RWPE1 (cell line): ENCODE measurements at regions not wholly inside any gene's neighbourhood (a gene's known extent, or its start where the extent isn't known, plus 50 kb on each side); places are given as distances from the start of the nearest gene placed in this dataset.

Experiments
- CTCF ChIA-PET: fragments of 350-600 bp; sonication (Branson Sonifier 250); formaldehyde crosslinking; extraction: SDS; loops from one replicate; lab custom pipeline; 2021; lab: Yijun Ruan, JAX
- POLR2A ChIA-PET: fragments of 400-600 bp; formaldehyde crosslinking; extraction: SDS; loops from one replicate; lab custom pipeline; 2020; ENCODE audit warnings: antibody characterized with exemption; ENCODE audit not compliant: low non-redundant PET; lab: Yijun Ruan, JAX
- DNase-seq: peaks from one replicate; pipeline ENCODE4 v3.0.0; 2012; ENCODE audit warnings: low spot score
- H3K27ac ChIP-seq: fragments of 450-650 bp; 2 replicates; pipeline ENCODE4 v1.5.1; 2017
- TF ChIP-seq, protein P1 (sequence below): fragments of 450-650 bp; conservative IDR thresholded peaks from 2 replicates; pipeline ENCODE4 v1.5.1; 2017; ENCODE audit warnings: low read depth, mild to moderate bottlenecking

DNA sequence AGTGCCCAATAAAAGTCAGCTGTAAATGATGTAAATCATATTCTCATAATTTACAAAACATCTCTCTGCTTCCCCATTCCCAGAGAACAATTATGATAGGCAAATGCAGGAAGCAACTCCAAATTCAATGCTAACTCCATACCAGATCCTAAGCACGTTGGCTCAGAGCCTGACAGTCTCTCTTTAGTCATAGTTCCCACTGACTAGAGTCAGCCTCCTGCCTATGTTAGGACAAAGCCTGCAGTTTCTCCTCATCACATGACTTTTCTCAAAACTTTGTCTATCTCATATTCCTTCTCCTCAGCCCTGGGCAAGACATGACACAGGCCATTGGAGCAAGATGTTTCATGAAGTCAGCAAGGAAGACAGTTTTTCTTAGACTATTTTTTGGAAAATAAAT, 101.5 kb upstream of the COL24A1 start:
- ChIA-PET CTCF (no interaction called here), POLR2A (no interaction called here)
- no peak for DNase-seq
- TF ChIP-seq, protein P1, sequence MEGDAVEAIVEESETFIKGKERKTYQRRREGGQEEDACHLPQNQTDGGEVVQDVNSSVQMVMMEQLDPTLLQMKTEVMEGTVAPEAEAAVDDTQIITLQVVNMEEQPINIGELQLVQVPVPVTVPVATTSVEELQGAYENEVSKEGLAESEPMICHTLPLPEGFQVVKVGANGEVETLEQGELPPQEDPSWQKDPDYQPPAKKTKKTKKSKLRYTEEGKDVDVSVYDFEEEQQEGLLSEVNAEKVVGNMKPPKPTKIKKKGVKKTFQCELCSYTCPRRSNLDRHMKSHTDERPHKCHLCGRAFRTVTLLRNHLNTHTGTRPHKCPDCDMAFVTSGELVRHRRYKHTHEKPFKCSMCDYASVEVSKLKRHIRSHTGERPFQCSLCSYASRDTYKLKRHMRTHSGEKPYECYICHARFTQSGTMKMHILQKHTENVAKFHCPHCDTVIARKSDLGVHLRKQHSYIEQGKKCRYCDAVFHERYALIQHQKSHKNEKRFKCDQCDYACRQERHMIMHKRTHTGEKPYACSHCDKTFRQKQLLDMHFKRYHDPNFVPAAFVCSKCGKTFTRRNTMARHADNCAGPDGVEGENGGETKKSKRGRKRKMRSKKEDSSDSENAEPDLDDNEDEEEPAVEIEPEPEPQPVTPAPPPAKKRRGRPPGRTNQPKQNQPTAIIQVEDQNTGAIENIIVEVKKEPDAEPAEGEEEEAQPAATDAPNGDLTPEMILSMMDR: no peak
- no peak overlapping the region for H3K27ac ChIP-seq

DNA sequence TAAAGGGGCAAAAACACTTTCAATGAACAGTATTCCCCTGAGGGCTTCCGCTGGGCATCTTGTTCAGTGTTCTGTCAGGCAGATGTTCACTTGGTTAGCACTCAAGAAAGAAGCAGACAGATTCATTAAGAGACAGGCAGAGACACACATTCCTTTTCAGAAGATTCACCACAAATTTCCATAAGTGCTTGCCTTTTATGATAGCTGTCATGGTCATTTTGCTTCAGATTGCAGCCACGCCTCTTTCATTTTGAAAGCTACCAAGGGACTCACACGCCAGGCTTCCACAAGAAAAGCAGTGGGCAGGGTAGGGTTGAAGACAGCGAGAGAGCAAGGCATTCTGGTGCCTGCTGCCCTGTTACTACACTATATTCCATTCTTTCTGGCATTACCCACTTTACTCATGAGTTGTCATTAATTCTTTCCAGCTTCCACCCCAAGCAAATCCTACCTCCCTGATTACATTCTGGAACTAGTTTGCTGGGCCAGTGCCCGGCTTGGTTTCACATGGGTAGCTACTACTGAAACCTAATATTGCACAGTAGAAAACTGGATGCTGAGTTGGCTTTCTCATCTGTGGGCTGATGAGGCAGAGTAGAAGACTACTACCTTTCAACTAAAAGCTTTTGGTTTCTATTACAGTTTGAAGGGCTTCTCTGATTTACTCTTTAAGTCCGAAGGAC, 91.2 kb upstream of the COL24A1 start:
- ChIA-PET POLR2A (no interaction called here), CTCF (no interaction called here)
- TF ChIP-seq, protein P1: no peak
- H3K27ac ChIP-seq: no peak overlapping the region
- no peak for DNase-seq

DNA sequence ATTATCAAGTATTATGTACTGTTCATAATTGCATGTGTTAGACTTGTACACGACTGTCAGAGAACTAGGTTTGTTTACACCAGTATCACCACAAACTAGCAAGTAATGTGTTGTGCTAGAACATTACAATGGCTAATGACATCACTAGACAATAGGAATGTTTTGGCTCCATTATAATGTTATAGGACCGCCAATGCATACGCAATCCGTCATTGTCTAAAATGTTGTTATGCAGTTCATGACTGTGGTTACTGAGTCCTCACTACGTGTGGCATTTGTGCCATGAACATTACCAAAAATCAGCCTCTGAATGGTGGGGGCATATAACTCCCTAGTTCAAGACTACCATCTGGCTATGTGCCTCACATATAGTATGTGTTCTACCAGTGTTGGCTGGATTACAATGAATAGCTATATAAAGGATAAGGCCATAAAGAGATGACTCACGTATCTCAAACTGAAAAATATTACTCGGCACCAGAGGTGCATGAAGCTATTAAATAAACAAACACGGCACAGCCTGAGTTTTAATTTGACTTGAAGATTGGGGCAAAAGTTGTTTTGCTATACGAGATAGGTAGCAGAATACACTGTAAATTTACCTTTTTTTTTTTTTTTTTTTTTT, 89.1 kb upstream of the COL24A1 start:
- CTCF ChIA-PET: no interaction called here
- H3K27ac ChIP-seq: no peak overlapping the region
- POLR2A ChIA-PET: no interaction called here
- TF ChIP-seq, protein P1: no peak
- no peak for DNase-seq

DNA sequence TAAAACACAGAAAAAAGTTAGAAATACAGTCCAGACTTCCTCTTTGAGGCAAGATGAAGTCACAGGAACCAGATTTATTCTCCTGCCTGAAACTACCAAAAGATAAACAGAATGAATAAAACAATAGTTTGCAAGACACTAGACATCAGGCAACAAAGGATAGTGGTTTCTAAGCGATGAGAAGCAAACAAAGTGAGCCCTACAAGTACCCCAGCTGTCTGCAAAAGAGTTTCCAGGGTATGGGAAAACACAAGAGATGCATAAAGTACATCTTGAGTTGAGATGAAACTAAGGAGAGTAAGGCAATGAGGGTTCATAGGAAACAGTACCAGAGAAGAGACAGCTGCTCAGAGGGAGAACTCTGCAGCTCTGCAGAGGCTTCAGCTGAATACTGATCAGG, 83.3 kb upstream of the COL24A1 start:
- POLR2A ChIA-PET: no interaction called here
- TF ChIP-seq, protein P1: no peak
- no peak for DNase-seq
- H3K27ac ChIP-seq: no peak overlapping the region
- CTCF ChIA-PET: no interaction called here

DNA sequence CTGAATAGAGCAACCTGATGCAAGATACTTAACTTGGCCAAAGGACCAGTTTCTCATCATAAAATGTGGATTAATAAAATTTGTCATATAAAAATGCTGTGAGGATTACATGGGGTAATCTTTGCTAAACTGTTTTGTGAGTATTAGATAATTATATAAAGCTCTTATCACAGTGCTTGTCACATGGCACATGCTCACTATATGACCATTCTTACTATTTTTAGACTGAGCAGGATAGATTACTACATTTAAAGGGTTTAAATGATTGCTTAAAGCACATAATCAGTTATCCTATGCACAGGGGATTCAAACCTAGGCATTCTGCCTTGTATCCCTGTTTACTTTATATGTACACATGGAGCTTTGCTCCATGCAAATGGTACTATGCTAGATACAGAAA, 82.9 kb upstream of the COL24A1 start:
- CTCF ChIA-PET: no interaction called here

DNA sequence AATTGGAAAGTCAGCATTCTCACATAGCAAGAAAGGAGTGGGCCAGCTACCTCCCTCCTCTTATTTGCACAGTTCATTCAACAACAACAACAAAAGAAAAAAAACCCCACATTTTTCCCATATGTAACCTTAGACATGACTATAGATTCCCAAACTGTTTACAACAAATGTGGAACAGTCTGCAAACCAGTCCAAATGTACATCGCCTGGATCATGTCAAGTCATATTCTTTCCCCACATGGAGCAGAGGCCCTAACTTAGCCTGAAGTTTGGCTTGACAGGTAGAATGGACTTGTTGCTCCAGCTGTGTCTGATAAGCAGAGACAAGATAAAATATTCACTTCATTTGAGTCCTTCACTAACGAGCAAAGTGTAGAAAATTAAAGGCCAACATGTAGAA, 81.7 kb upstream of the COL24A1 start:
- TF ChIP-seq, protein P1: no peak
- H3K27ac ChIP-seq: no peak overlapping the region
- DNase-seq: no peak
- ChIA-PET POLR2A (no interaction called here), CTCF (no interaction called here)

More for the DNA sequence above, 82.9 kb upstream of the COL24A1 start:
- DNase-seq: no peak
- no peak overlapping the region for H3K27ac ChIP-seq
- TF ChIP-seq, protein P1: no peak
- POLR2A ChIA-PET: no interaction called here
